ENCODE measurements at regions not wholly inside any gene's neighbourhood (a gene's known extent, or its start where the extent isn't known, plus 50 kb on each side); places are given as distances from the start of the nearest gene placed in this dataset.
"Not testable (repeated sequence)": the region's sequence is repeated elsewhere in the genome, so short reads cannot be mapped to it uniquely, and the experiment has no call there.

GRCh38 chr5:134471858-134472449 lies 53.5 kb upstream of the JADE2 start:
- not testable (repeated sequence) for DNase-seq

GRCh38 chr5:134468921-134469400 lies 56.5 kb upstream of the JADE2 start:
- no peak for DNase-seq

GRCh38 chr5:134467231-134467630 lies 55.5 kb upstream of the CDKN2AIPNL start:
- DNase-seq = no peak

- peak; percentile 89 for DNase-seq
Measured at GRCh38 chr5:134466241-134467069, 54.8 kb upstream of the CDKN2AIPNL start.

- peak; percentile 91 for DNase-seq
Measured at GRCh38 chr5:134465816-134466240, 54.1 kb upstream of the CDKN2AIPNL start.

- no peak for DNase-seq
Measured at GRCh38 chr5:134464988-134465815, 53.5 kb upstream of the CDKN2AIPNL start.

GRCh38 chr5:134463991-134464760 lies 52.5 kb upstream of the CDKN2AIPNL start:
- DNase-seq = no peak

- no peak for DNase-seq
Measured at GRCh38 chr5:134463176-134463720, 51.6 kb upstream of the CDKN2AIPNL start.

GRCh38 chr5:134462761-134463160 lies 51.1 kb upstream of the CDKN2AIPNL start:
- no peak for DNase-seq

- no peak for DNase-seq
Measured at GRCh38 chr5:134462047-134462575, 50.4 kb upstream of the CDKN2AIPNL start.
